ENCODE measurements at regions not wholly inside any gene's neighbourhood (a gene's known extent, or its start where the extent isn't known, plus 50 kb on each side); places are given as distances from the start of the nearest gene placed in this dataset.

DNA sequence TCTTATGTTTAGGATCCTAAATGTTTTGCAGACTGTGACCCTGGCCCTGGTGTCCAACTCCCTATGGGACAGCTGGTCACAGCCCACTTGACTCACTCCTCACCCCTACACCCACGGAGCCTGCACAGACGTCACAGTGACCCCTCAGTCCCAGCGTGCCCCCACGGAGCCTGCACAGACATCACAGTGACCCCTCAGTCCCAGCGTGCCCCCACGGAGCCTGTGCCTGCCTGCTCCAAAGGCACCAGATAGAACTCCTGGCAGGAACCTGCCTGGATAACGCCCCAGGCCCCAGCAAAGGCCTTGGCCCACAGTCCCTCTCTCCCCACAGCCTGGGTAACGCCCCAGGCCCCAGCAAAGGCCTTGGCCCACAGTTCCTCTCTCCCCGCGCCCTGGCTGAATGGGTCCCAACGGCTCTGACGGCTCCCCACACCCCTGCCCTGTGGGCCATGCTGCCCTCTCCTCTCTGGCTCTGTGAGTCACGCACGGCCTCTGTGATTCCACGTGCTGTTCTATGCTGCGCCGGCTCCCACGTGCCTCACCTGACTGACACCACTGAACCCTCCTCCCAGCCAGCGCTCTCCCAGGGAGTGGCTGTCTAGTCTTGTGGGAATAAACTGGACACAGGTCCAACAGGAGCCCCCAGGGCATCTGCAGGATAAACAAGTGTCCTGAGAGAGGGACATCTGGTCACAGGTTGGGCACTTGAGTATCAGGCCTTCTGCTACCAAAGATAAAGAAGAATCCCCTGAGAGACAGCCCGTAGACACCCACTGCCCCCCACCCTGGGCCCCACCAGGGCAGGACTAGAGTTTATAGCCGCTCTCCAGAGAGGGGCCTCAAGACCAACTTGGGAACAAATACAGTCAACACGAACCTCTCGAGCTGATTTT lies 250.3 kb downstream of the BRD1 start:
- TF ChIP-seq, protein P1, sequence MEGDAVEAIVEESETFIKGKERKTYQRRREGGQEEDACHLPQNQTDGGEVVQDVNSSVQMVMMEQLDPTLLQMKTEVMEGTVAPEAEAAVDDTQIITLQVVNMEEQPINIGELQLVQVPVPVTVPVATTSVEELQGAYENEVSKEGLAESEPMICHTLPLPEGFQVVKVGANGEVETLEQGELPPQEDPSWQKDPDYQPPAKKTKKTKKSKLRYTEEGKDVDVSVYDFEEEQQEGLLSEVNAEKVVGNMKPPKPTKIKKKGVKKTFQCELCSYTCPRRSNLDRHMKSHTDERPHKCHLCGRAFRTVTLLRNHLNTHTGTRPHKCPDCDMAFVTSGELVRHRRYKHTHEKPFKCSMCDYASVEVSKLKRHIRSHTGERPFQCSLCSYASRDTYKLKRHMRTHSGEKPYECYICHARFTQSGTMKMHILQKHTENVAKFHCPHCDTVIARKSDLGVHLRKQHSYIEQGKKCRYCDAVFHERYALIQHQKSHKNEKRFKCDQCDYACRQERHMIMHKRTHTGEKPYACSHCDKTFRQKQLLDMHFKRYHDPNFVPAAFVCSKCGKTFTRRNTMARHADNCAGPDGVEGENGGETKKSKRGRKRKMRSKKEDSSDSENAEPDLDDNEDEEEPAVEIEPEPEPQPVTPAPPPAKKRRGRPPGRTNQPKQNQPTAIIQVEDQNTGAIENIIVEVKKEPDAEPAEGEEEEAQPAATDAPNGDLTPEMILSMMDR (IDR thresholded peaks at IDR 0.05; ENCODE audit: borderline replicate concordance, insufficient read depth, low read depth, low read length), result no peak
- H3K4me3 ChIP-seq (ENCODE audit: low read depth, low read length), result no peak overlapping the region

DNA sequence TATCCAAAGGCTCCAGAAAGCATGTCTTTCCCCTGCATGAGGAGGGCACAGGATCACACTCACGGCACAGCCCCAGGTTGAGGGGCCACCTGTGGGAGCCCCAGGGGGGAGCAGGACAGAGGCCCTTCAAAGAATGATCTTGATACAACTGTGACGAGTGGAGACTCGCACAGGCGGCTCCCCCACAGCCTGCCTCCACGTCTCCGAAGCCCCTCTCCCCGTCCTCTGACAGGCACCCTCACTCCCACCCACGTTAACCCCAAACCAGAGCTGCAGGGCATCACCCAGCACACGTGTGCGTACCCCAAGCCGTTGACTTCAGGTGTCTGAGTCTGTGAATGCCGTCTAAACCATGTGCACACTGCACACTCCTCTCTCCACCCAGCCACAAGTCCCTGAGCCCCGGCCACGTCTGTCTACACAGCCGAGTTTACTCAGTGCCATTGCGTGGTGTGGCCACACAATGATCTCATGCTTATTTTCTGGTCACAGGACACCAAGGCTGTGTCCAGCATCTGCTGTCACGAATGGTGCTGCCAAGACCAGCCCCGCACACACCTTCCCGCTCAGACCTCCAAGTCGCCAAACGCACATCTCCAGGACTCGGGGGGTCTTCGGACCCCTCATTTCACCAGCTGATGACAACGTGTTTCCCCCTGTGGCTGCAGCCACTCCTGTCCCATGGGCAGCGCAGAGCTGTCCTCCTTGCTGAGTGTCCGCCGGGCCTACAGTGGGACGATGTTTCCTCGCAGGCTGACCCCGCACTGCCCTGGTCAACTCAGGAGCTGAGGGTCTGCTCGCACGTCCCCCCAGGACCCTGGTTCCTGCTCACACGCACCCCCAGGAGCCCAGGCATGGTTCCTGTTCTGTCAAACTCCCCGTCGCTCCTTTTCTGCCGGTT lies 251.2 kb downstream of the BRD1 start:
- no peak overlapping the region for H3K4me3 ChIP-seq (ENCODE audit: low read depth, low read length)
- TF ChIP-seq, protein P1 (IDR thresholded peaks at IDR 0.05; ENCODE audit: borderline replicate concordance, insufficient read depth, low read depth, low read length), result no peak

DNA sequence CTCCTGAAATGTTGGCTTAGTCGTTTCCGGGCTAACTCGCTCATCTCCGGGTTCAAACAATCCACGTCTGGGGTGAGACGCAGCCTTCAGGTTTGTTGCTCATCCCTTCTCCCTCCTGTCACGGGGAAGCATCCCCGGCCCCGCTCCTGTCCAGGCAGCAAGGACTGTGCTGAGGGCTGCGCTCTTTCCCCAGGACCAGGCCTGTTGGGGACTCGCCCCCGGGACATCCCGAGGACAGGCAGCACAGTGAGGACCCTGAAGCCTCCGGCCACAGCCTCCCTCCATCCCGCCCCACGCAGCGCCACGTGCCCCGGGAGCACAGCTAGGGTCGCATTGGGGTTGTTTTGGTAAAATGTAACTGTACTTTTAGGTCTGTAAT lies 252.0 kb downstream of the BRD1 start:
- H3K4me3 ChIP-seq (ENCODE audit: low read depth, low read length), result no peak overlapping the region
- TF ChIP-seq, protein P1 (IDR thresholded peaks at IDR 0.05; ENCODE audit: borderline replicate concordance, insufficient read depth, low read depth, low read length), result no peak

DNA sequence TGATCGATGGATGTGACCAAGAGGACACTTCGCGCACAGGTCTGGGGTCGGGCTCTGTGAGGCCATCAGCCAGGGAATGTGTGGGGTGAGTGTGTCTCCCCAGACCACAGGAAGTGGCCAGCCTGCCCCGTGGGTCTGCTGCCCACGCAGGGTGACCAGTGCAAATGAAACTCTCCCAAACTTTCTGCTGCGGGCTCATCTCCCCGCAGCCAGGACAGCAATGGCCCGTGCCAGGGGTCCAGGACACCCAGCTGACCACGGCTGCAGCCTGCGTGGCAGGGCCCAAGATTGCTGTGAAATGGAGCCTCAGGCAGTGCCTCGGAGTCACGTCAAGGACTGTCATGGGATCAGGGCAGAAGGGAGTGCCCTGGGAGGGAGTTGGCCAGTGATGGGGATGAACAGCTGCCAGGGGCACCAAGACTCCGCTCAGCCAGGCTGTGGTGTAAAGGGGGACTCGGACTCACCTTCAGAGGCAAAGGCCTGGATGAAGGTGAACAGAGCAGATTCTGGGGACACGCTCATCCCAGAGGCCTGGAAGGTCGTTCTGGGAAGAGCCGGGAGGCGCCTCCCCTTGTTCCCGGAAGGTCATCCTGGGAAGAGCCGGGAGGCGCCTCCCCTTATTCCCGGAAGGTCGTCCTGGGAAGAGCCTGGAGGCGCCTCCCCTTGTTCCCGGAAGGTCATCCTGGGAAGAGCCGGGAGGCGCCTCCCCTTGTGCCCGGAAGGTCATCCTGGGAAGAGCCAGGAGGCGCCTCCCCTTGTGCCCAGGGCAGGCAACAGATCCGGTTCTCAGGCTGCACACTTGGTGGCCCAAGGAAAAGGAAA lies 252.6 kb downstream of the BRD1 start:
- TF ChIP-seq, protein P1 (IDR thresholded peaks at IDR 0.05; ENCODE audit: borderline replicate concordance, insufficient read depth, low read depth, low read length), result no peak
- no peak overlapping the region for H3K4me3 ChIP-seq (ENCODE audit: low read depth, low read length)

DNA sequence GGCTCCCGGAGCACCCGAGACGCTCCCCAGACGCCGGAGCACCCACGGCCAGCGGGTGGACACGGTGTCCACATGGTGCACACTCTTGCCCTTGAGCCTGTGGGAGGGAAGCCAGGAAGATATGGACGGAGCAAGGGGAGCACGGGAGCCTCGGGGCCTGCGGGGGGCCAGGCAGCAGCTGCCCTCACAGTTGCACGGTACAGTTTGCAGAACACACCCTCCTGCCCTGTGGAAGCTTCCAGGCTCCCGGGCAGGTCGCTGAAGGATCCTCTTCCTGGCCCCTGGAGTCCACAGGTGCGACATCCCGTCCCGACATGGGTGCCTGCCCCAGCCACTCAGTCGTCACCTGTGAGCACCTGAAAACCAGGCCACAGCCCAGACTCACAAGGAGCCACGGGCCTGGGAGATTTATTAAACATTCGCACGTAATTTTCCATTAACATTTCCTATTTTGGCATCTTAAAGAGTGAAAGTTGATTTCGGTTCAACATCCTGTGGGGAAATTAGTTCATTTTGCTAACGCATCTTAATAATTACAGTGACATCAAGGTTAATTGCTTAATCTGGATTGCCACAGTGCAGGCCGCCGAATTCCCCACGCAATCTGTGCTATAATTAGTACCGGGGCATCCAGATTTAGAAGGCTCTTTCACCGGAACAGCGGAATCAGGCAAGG lies 253.3 kb downstream of the BRD1 start:
- TF ChIP-seq, protein P1 (IDR thresholded peaks at IDR 0.05; ENCODE audit: borderline replicate concordance, insufficient read depth, low read depth, low read length), result no peak
- no peak overlapping the region for H3K4me3 ChIP-seq (ENCODE audit: low read depth, low read length)

DNA sequence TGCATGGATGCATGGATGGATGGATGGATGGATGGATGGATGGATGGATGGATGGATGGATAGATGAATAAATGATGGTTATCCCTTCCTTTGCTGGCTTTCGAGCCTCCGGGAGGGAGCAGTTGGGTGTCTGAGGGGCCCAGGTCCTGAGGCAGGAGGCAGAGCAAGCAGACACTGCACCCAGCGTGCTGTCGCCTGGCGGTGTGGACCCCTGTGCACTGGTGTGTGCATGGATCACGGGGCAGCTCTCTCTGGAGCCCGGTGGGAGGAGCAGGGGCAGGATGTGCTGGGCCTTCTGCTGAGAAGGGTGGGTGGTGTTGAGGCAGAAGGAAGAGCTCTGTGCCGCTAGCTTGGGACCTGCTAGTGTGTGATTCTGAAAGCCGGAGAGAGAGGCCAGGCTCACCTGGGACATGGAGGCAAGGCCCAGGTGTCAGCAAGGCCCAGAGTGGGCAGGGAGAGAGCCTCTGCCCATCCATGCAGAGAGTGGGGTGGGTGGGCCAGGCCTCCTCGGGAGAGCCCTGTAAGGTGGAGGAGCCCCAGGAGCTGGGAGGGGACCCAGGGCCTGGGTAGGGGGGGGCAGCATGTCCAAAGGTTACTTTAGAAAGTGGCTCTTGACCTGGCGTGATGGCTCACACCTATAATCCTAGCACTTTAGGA lies 254.4 kb downstream of the BRD1 start:
- H3K4me3 ChIP-seq (ENCODE audit: low read depth, low read length), result no peak overlapping the region
- TF ChIP-seq, protein P1 (IDR thresholded peaks at IDR 0.05; ENCODE audit: borderline replicate concordance, insufficient read depth, low read depth, low read length), result no peak
